ENCODE measurements at regions not wholly inside any gene's neighbourhood (a gene's known extent, or its start where the extent isn't known, plus 50 kb on each side); places are given as distances from the start of the nearest gene placed in this dataset.
"Not testable (repeated sequence)": the region's sequence is repeated elsewhere in the genome, so short reads cannot be mapped to it uniquely, and the experiment has no call there.

DNA sequence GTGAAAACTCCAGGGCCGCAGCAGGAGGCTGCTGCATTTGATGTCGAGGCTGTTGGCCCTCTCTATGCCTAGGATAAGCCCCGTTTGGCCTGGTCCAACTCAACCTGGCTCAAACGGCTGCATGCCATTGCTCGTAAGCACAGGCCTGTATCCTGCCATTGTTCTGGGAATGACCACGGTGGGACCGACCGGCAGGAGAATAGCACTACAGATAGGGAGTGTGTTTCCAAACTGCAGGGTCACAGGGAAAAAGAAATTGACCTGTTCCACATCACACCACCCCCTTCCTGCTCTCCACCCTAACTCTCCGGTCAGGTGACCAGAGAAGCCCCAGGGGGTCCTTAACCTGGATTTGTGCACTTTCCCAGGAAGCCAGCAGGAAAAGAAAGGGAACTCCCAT is 278.7 kb upstream of the KLF4 start:
- H3K27ac Mint-ChIP-seq, result no peak overlapping the region
- no peaks in the 10 kb centered on the region for H3K36me3 Mint-ChIP-seq (ENCODE audit: low read depth)
- H3K9me3 Mint-ChIP-seq, result peaks cover 29% of the 10 kb centered on the region
- no peak overlapping the region for H3K4me3 Mint-ChIP-seq
- DNase-seq, result no peak
- TF ChIP-seq, protein P1, sequence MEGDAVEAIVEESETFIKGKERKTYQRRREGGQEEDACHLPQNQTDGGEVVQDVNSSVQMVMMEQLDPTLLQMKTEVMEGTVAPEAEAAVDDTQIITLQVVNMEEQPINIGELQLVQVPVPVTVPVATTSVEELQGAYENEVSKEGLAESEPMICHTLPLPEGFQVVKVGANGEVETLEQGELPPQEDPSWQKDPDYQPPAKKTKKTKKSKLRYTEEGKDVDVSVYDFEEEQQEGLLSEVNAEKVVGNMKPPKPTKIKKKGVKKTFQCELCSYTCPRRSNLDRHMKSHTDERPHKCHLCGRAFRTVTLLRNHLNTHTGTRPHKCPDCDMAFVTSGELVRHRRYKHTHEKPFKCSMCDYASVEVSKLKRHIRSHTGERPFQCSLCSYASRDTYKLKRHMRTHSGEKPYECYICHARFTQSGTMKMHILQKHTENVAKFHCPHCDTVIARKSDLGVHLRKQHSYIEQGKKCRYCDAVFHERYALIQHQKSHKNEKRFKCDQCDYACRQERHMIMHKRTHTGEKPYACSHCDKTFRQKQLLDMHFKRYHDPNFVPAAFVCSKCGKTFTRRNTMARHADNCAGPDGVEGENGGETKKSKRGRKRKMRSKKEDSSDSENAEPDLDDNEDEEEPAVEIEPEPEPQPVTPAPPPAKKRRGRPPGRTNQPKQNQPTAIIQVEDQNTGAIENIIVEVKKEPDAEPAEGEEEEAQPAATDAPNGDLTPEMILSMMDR (IDR thresholded peaks at IDR 0.05), result no peak
- H3K4me1 Mint-ChIP-seq, result no peaks in the 10 kb centered on the region
- no peaks in the 10 kb centered on the region for H3K27me3 Mint-ChIP-seq (ENCODE audit: low read depth, poor library complexity)

- Mint-ChIP-seq H3K36me3 (ENCODE audit: low read depth) (no peaks in the 10 kb centered on the region), H3K27me3 (ENCODE audit: low read depth, poor library complexity) (no peaks in the 10 kb centered on the region), H3K4me3 (no peak overlapping the region), H3K4me1 (no peaks in the 10 kb centered on the region), H3K9me3 (peaks cover 24% of the 10 kb centered on the region), H3K27ac (no peak overlapping the region)
- TF ChIP-seq, protein P1 (IDR thresholded peaks at IDR 0.05), result no peak
- DNase-seq, result no peak
Observed at GRCh38 chr9:107767711-107768110, 278.1 kb upstream of the KLF4 start.

GRCh38 chr9:107763469-107763868 is 273.9 kb upstream of the KLF4 start:
- H3K27ac Mint-ChIP-seq; H3K9me3 Mint-ChIP-seq; H3K27me3 Mint-ChIP-seq (ENCODE audit: low read depth, poor library complexity); H3K4me3 Mint-ChIP-seq; H3K36me3 Mint-ChIP-seq (ENCODE audit: low read depth); H3K4me1 Mint-ChIP-seq; DNase-seq: not testable (repeated sequence)

- no peaks in the 10 kb centered on the region for H3K36me3 Mint-ChIP-seq (ENCODE audit: low read depth)
- no peaks in the 10 kb centered on the region for H3K4me1 Mint-ChIP-seq
- H3K9me3 Mint-ChIP-seq, result peaks cover 8% of the 10 kb centered on the region
- H3K27me3 Mint-ChIP-seq (ENCODE audit: low read depth, poor library complexity), result peaks cover 4% of the 10 kb centered on the region
- DNase-seq, result no peak
- TF ChIP-seq, protein P1 (IDR thresholded peaks at IDR 0.05), result no peak
- no peak overlapping the region for H3K4me3 Mint-ChIP-seq
- H3K27ac Mint-ChIP-seq, result no peak overlapping the region
Observed at GRCh38 chr9:107761307-107761706, 271.7 kb upstream of the KLF4 start.

GRCh38 chr9:107760469-107761242 is 271.1 kb upstream of the KLF4 start:
- H3K36me3 Mint-ChIP-seq (ENCODE audit: low read depth), result no peaks in the 10 kb centered on the region
- TF ChIP-seq, protein P1 (IDR thresholded peaks at IDR 0.05), result no peak
- peaks cover 4% of the 10 kb centered on the region for H3K27me3 Mint-ChIP-seq (ENCODE audit: low read depth, poor library complexity)
- no peak overlapping the region for H3K27ac Mint-ChIP-seq
- no peaks in the 10 kb centered on the region for H3K4me1 Mint-ChIP-seq
- no peak for DNase-seq
- no peak overlapping the region for H3K4me3 Mint-ChIP-seq
- H3K9me3 Mint-ChIP-seq, result peaks cover 8% of the 10 kb centered on the region

- no peak overlapping the region for H3K27ac Mint-ChIP-seq
Observed at GRCh38 chr9:107759823-107760166, 270.2 kb upstream of the KLF4 start.

More at GRCh38 chr9:107759823-107760166, 270.2 kb upstream of the KLF4 start:
- Mint-ChIP-seq H3K36me3 (ENCODE audit: low read depth) (no peaks in the 10 kb centered on the region), H3K4me1 (no peaks in the 10 kb centered on the region), H3K4me3 (no peak overlapping the region), H3K9me3 (peaks cover 8% of the 10 kb centered on the region), H3K27me3 (ENCODE audit: low read depth, poor library complexity) (peaks cover 4% of the 10 kb centered on the region)
- TF ChIP-seq, protein P1 (IDR thresholded peaks at IDR 0.05), result no peak
- no peak for DNase-seq

Data from nephron progenitor cell (in vitro differentiated cells).